HG02623 (cell line): ENCODE measurements at regions not wholly inside any gene's neighbourhood (a gene's known extent, or its start where the extent isn't known, plus 50 kb on each side); places are given as distances from the start of the nearest gene placed in this dataset.

Source experiments
- ATAC-seq: cut with Tn5 transposase; IDR thresholded peaks from one replicate; pipeline ENCODE4 v1.9.1; 2021; ENCODE audit warnings: moderate library complexity; ENCODE audit not compliant: unreplicated experiment

DNA sequence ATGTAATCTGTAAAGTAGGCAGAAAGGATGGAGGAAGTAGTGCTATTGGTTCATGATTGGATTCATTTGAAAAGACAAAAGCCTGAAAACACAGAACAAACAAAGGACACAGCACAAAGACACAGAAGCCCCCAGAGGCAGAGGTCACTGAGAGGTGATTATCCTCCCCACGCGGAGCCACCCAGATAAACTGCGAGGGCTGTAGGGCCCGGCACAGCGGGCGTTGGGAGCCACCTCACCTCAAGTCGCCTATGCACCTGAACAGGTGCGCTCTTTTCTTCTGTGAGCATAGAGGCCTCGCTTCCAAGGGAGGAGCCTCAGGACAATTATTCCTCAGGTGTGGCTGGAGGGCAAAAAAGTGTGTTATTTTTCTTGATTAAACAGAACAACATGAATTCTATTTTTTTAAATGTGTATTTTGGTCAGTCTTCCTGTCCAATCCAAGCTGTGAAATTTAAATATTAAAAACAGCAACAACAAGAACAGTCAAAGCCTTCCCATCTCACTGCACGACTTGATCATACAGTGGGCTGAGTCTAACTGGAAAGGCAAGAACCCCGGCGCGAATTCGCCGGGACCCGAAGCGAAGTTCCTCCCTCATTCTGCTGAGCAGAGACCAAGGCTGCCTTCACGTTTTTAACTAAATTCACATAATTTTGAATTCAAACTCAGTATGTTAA is 205.3 kb downstream of the THBS2 start:
- no peak for ATAC-seq

DNA sequence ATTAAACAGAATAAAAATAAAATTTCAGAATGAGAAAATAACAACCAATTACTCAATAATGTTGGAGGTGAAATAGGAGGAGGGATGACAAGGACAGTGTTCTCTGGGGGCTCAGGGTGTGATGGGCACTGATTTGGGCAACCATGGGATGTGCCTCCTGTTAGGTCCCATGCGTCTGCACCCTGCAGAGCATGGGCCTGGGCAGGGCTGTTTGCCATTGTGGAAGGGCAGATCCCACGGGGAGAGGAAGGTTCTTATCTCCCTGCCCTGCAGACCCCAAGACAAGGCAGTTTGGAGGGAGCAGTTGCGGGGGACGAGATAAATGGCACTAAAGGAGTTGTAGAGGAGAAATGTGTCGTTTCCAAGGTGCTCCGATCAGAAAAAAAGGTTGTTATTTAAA is 206.3 kb downstream of the THBS2 start:
- ATAC-seq: no peak

DNA sequence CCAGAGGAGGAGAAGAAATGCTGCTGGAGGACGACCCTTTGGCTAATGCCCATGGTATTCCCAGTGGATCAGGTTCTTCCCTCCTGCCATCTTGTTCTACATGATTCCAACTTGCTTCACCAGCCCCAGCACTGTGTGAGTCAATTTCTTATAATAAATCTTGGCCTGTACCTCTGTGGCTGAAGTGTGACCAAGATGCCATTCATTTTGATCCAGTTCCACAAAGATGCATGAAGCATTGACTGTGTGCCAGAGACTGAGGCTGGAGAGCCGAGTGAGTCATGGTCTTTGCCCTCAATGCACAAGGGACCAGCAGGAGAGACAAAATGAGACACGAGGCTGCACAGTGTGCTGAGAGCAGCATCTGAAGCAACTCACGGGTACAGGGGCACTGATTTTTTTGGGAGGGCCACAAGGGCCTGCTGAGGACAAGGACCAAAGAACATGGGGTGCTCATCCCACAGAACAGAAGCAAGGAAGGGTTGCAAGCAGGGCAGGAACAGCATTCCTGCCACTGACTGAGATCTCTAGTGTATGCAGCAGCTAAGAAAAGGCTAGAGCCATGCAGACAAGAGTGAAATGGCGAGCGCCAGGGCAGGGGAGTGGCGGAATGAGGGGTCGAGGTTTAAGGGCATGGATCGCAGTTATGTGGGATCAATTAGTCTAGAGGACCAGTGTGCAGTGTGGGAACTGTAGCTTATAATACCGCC is 207.0 kb downstream of the THBS2 start:
- no peak for ATAC-seq

DNA sequence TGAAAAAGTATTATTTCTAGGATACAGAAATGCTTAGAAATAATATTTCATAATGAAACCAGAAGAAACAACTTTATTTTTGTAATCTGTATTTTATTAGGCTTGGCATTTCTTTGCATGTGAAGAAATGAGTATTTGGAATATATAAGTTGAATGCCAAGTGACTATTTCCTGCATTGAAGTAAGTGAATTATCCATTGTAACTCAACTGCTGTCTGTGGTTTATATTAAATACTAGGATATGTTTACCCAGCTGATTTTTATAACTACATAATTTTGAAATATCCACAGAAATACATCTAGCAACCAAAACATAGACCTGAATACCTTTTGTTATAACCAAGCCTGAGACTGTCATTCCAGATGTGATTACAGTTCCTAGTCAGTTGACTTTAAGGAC is 207.6 kb downstream of the THBS2 start:
- no peak for ATAC-seq

DNA sequence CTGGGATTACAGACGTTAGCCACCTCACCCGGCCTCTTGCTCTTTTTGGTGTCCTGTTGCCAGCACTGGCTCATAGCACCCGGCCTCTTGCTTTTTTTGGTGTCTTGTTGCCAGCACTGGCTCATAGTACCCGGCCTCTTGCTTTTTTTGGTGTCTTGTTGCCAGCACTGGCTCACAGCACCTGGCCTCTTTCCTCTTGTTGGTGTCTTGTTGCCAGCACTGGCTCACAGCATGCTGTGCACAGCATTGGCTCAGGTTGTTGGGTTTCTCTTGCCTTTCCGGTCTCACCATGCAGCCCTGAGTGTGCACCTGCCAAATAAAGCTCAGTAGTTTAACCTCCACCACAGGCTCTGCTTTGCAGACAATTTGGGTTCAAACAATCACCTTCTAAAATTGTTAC is 208.2 kb downstream of the THBS2 start:
- no peak for ATAC-seq

DNA sequence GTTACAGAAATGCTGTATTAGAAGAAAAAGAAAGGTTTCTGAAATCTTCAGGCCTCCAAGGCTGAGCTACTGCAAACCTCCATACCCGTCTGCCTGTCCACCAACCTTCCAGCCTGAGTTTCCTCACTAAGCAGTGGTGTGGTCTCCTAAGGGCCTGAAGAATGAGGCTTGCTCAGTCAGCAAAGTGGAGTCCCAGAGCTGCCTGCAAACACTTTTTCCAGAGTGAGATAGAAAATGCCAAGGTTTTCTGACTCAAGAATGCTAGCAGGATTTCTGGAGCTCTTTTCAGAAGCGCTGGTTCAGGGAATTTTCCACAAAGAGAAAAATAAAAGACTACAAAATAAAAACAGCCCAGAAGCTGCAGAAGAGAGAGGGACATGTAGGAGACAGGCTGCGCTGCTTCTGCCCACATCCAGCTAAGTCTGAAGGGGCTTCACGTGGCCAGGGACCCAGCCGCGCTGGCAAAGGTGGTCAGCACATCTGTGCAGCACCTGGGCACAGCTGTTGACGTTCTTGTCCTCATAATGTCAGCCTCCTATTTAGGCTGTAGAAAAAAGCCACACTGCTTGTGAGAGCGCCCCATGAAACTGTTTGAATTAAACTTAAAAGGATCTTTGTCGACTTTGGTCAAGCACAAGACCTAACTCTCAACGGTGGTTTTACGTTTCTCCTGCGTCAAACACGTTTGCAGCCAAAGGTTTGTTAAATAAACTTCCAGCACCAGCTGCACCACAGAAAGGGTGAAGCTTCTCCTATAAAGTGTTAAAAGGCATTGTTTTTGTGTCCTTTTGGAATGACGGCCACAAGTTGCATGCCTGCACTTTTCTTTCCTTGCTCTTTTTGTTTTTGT is 209.0 kb downstream of the THBS2 start:
- no peak for ATAC-seq

DNA sequence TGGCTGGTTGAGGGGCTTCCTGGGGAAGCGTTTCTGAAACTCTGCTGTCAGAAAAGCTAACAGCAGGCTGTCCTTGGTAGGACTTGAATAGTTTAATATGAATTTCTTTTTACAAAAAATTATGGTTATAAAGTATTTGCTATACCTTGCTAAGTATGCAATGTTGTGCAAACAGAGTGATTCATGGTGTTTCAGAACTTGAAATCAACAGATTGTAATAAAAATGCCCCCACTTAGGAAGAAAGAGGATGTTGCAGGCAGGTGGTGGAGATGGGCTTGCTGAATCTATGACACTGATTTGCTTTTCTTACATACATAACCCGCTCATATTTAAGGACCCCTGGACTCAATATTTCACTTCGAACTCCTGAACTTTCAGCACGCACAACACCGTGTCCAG is 211.6 kb downstream of the THBS2 start:
- no peak for ATAC-seq

DNA sequence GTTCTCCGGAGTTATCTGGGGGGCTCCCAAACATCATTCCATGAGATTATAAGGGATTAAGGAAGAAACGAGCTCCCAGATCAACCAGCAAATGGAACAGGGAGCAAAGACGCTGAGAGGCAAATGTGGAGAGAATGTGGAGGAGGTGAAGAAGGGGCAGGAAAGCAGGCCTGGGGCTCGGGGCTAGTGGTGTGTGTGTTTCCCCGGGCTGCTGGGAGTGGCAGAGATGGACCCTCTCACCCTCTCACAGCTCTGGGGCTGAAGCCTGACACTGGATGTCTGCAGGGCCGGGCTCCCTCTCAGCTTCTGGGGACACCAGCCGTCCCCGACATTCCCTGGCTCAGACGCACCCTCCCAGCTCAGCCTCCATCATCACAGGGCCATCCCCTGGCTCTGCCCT is 212.6 kb downstream of the THBS2 start:
- ATAC-seq: no peak

DNA sequence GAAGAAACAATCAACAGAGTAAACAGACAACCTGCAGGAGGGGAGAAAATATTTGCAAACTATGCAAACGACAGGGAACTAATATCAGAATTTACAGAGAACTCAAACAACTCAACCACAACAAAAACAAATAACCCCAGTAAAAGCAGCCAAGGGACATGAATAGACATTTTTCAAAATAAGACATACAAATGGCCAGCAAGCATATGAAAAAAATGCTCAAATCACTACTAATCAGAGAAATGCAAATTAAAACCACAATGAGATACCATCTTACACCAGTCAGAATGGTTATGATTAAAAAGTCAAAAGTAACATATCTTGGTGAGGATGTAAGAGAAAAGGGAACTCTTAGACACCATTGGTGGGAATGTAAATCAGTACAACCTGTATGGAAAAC is 215.0 kb downstream of the THBS2 start:
- no peak for ATAC-seq

DNA sequence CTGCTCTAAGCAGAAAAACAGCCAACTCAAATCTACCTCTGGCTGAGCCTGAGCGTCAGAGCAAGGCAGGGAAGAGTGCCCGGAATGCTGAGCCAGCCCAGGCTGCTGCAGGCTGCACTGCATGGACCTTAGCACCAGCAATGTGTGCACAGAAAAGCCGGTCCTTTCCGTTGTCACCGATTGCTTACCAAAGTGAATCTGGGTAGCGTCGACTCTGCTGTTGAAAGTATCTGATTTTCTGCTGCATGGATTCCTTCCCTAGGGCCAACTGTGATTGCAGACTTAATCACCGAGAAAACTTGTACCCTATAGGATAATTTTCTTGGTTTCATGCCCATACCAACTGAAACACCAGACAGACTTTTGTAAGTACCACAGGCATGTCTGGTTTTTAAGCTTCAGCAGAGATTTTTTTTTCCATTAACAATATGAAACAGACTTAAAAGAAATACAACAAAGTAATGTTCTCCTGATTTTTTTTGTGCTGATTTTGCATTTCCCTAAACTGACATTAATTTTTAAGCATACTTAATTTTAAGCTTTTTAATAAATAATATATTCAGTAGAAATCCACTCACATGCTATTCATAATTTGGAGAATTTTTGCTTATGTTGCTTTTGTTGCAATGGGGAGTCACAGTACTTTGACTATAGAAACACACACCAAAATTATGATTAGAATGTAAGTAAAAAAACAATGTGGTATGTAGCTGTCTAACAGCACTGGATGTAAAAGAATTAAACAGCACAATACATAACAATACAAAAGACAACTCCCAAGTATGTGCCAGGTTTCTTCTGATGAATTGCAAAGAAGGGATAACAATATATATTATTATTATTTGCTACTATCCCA is 218.0 kb downstream of the THBS2 start:
- no peak for ATAC-seq

DNA sequence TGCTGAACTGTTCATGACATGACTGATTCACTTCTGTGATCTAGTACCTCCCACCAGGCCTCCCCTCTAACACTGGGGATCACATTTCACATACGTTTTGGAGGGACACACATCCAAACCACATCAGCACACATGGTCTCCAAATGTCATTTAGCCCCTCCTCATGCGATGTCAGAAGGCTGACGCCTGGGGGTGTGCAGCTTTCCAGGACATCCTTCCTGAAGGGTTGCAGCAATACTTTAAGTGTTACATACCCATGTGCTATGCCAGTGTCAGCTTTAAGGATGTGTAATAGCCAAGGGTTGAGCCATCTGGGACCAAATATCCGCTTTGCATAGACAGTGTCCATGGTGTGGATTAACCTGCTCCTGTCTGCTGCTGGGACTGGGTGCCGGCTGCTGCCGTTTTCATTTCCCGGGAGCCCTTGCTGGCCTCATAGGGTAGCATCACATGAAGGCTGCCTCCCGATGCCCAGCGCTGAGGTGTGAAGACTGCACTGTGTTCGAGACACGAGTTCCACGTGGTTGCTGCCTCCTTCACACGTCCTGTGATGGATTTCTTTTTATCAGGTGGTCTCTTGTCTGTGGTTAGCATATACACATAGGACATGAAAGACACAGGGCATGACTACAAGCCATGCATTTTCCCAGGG is 219.0 kb downstream of the THBS2 start:
- ATAC-seq: no peak

DNA sequence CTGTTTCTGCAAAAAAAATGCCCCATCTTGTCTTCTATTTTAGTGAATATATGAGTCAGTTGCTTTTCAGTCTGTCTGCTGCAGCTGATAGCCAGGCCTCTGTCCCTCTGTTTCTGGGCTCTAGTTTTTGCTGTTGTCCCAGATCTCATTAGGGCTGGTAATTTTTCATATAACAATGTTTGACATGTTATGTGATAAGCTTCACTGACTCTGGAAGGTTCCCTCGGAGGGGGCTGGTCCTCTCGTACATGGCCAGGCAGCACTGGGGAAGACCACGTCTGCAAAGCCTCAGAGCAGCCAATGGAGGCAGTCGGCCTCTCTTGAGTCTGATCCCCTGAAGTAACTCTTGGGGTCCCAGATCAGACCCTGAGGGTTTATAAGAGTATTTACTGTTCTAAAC is 223.8 kb downstream of the THBS2 start:
- no peak for ATAC-seq

DNA sequence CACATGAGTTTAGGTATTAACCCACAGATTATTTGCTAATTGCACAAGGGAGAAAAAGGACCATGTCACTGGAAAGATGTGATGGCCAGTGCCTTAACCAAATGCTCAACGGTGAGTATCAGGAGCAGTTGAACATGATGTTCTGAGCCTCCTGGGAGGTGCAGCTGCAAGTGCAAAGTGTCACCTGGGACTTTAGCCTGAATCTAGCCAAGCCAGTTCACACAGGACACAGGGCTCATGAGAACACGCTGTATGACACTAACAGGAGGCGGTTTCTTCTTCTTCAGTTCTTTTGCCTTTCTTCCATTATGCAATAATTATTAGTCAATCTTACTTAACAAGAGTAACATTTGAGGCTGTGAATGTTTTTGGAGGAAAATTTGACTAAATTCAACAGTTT is 225.3 kb downstream of the THBS2 start:
- ATAC-seq: no peak

DNA sequence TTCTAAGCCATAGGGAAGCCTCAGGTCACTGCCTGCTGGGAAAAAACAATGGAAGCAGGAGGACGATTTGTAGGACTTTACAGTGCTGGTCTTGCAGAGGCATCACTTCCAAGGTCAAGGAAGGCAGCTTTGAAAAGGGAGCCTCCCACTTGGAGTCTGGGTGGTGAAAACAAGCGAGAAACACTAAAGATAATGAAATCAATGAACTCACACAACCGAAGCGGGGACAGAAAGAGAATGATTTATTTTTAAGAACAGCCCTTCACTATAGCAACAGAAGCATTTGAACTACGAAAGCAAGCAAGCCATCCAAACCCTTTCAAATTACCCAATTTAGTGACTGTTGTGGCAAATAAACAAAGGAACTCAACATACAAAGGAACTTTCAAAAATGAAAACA is 227.5 kb downstream of the THBS2 start:
- ATAC-seq: no peak

DNA sequence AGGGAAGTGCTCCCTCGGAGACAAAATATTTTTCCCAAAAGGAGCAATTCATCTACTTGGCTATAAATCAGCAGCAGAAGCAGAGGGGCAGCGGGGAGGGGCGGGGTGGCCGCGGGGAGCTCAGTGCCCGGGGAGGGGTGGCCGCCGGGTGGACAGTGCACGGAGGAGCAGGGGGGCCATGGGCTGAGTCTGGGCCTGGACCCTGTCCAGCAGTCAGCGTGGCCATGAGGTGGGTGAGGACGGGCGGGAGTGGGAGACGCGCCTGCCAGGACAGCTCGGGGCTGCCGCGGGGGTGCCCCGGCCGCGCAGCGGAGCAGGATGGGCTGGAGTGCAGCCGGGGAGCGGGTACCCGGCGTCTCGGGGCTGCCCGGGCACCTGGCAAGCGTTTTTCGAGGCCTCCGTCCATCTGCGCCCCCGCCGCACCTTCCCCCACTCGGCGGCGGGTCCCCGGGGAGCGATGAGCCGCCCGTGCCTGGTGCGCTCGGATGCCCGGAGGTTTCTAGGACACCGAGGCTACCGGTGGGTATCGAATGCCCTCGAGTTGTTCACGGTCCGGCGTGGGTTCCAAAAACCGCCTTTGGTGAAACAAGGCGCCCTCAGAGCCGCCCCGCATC is 229.5 kb downstream of the THBS2 start:
- ATAC-seq: no peak

DNA sequence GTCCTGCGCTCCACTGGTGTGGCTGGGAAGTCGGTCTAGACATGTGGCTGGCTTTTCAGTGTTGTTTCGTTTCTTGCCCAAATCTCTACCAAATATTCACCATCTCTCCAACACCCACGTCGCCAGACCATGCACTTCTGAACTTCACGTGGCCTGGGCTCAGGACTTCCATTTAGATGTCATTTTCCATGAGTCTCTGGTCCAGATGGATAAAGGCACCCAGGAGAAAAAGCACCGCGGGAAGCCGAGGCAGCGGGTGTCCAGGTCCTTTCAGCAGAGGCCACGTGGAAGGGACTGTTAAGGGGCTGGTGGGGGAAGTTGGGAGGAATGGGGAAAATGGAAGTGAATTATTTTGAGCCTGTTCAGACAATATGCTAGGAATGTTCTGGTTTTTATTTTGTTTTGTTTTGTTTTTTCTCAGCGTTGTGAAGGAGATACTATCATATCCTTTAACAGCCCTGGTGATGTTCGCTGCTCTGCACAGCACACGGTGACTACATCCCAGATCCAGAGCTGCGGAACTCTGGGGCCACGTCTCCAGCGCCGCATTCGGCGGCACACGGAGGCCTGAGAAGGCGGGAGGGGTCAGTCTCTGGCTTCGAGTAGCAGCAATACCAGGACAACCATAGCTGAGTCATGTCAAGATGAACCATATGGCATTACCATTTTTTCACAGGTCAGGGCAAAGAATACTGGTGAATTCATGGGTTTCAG is 230.3 kb downstream of the THBS2 start:
- ATAC-seq: no peak

DNA sequence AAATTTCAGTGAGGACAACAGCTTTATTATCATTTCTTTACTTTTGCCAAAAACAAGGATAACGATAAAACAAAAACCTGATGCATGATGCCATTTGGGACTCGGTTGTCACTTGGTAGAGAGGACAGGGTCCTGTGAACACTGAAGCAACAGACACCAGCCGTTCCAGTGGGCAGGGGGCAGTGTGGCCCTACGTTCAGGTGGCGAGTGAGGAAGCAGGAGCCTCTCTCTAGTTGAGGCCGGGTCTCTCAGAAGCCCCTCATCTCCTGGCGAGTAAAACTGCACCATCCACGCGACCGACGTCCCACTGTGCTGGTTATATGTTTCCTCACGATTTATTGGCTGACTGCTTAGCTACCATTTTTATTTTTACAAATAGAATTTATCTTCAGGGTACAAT is 231.6 kb downstream of the THBS2 start:
- no peak for ATAC-seq

DNA sequence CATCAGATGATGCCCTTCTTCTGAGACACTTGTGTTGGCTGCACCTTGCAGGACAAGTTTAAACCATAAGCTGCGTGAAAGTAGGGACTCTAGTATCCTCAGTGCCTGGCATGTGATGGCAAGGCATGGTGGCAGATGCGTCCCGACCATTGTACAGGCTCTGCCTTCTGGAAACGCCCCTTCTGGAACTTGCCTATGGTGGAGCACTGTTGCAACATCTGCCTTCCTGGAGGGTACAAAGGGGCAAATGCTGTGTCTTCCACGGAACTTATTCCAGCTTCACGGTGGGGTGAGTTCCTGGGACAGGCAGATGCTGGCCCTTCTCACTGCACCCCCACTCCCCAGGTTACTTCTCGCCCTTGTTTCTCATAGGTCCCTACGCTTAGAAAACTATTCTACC is 232.8 kb downstream of the THBS2 start:
- no peak for ATAC-seq

DNA sequence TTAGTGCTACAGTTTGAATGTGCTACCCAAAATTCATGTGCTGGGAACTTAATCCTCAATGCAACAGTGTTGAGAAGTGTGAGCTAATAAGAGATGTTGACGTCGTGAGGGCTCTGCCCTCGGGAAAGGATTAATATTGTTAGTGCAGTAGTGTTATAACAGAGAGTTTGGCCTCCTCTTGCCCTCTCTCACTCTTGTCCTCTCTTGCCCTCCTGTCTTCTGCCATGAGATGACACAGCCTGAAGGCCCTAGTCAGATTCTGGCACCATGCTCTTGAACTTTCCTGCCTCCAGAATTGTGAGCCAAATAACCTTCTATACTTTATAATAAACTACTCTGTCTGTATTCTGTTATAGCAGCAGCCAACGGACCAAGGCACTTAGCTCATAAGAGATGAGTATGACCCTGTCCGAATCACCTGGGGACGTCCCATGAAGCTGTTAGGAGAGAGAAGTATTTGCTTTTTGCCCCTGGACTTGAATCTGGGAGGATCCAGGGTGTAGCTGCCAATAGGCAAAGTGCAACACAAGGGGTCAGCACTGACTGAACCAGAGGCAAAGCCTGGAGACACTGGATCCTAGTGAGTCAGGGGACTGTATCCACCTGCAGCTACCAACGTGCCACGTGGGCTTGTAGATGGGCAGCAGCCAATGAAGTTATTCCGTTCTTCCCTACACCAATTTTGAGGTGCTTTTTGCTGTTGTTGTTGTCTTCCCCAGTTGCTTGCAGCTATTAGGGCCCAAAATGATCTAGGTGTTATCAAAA is 233.7 kb downstream of the THBS2 start:
- ATAC-seq: no peak
